ENCODE measurements at regions not wholly inside any gene's neighbourhood (a gene's known extent, or its start where the extent isn't known, plus 50 kb on each side); places are given as distances from the start of the nearest gene placed in this dataset.
"Not testable (repeated sequence)": the region's sequence is repeated elsewhere in the genome, so short reads cannot be mapped to it uniquely, and the experiment has no call there.

DNA sequence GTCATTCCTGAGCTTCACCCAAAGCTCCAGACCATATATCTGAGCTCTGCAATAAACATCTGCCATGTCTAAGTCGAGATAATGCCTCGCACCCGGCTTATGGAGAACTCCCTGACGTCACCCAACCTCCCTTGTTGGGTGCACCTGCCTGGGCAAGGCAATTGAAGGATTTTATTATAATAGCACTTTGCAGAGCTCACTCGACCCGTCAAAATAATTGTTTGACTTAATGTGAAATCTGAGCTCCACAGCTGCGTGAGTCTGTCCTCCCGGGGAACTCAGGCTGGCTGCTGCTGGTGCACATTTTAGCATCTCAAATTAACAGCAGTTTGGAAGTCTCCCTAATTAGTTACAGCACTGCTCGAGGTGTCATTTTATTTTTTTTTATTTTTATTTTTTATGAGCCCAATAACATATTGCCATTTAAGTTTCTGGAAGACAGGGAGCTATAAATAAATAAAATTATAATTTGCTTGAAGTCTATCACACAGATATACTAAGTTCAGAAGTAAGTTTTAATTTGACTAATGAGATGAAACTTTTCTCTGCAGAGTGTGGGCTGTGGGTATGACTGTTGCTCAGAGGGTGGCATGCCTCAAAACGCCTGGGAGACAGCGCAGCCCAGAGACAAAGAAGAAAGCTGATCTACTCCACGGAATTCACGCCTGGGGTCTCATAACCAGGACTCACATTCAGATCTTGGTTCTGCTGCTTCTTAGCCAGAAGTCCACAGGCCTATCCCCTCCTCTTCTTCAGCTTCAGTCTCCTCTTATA, 401.4 kb upstream of the C16orf82 start:
- DNase-seq: no peak

- DNase-seq: no peak
Observed at GRCh38 chr16:26666486-26666885, 400.2 kb upstream of the C16orf82 start.

GRCh38 chr16:26667307-26667706, 399.4 kb upstream of the C16orf82 start:
- DNase-seq: no peak

DNA sequence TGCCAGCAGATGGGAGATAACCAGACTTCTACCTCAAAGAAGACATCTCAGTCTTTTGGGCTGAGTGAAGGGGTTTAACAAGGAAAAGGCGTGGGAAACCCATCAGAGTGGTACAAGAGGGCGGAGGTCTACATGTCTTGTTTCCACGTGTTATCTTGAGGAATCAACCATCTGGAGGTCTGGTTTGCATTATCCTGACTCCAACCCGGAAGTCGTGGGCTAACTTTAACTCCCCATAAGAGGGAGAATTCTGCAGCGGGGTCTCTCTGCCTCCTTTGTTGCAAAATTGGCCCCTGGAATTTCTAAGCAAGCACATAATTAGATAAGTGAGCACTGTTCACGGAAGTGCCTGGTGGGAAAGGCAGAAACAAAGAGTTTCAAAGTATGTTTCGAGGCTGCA, 398.7 kb upstream of the C16orf82 start:
- no peak for DNase-seq

GRCh38 chr16:26672206-26672605, 394.5 kb upstream of the C16orf82 start:
- DNase-seq: no peak

- DNase-seq: no peak
Observed at GRCh38 chr16:26673011-26673410, 393.7 kb upstream of the C16orf82 start.

- DNase-seq: no peak
Observed at GRCh38 chr16:26680671-26681070, 386.1 kb upstream of the C16orf82 start.

DNA sequence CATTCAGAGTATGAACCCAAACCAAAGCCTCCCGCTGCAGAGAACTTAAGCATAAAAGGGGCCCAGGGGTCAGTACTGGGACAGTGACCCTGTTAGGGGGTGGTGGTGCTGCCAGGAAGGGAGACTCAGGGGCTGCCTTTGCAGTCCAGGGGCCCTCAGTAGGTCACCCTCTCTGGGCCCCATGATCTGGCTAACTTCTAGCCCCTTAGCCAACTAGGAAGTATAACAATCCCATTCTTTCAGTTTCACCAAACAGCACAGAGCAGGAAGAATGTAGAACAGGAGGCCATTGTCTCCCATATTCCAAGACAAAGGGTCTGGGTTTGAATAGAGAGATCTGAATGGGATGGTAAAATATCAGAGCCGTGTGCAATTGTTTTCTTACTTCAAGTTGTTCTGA, 378.6 kb upstream of the C16orf82 start:
- DNase-seq: no peak

GRCh38 chr16:26688699-26689098, 378.0 kb upstream of the C16orf82 start:
- no peak for DNase-seq

- no peak for DNase-seq
Observed at GRCh38 chr16:26692658-26693057, 374.1 kb upstream of the C16orf82 start.

DNA sequence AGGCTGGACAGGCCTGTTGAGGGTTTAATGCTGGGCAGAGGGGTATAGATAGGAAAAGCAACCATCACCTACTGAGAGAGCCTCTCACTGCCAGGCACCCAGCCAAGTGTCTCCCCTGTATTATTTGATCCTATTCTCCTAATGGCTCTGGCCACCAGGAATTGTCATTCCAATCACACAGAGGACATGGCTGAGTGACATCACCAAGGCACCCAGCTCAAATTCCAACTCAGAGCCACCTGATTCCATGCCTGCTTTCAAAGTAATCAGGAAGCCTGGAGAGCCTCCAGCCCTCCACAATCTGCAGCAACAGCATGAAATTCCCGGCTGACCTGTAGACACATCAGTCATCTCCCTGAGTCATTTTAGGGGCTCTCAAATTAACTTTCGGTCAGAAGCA, 368.9 kb upstream of the C16orf82 start:
- no peak for DNase-seq

GRCh38 chr16:26700250-26700649, 366.5 kb upstream of the C16orf82 start:
- no peak for DNase-seq

DNA sequence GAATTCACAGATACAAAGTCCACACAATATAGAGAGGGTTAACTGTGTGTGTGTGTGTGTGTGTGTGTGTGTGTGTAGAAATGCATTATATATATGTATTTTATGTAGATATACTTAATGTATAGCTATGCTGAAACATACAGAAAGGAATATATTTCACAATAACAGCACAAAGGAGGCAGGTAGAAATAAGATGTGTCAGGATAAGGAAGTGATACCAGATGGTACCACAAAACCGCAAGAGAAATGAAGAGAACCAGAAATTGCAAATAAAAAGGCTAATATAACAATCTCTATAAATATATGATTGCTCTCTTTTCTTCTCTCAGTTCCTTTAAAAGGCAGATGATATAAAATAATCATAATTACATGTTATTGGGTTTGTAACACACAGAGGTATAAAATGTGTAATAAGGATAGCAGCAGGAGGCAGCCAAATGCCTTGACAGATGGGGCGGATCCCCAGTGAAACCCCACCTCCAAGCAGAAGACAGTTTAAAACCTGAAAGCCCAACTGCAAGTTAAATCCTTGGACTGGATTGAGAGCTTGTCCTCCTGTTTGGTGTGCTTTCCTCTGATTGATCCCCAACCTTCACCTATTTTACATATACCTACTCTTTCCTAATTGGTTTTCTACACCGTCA, 365.4 kb upstream of the C16orf82 start:
- DNase-seq: no peak

GRCh38 chr16:26705346-26705745, 361.4 kb upstream of the C16orf82 start:
- DNase-seq: no peak

- no peak for DNase-seq
Observed at GRCh38 chr16:26708428-26708827, 358.3 kb upstream of the C16orf82 start.

DNA sequence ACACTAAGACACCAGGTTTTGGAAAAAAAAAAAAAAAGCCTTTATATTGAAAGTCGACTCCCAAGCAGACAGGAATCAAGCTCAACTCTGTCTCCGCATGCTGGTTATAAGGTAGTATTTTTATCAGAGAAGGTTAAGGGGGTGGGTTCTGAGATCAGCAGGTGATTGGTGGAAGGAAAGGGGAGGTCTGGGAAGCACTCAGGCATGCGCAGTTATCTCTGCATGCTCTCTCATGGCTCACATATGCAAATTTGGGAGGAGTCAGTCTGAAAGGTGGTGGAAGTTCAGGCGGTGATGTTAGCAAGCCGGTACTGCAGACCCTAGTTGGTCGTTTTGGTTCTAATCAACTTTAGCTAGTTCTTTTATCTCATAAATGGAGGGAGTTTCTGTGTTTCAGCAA, 357.6 kb upstream of the C16orf82 start:
- no peak for DNase-seq

DNA sequence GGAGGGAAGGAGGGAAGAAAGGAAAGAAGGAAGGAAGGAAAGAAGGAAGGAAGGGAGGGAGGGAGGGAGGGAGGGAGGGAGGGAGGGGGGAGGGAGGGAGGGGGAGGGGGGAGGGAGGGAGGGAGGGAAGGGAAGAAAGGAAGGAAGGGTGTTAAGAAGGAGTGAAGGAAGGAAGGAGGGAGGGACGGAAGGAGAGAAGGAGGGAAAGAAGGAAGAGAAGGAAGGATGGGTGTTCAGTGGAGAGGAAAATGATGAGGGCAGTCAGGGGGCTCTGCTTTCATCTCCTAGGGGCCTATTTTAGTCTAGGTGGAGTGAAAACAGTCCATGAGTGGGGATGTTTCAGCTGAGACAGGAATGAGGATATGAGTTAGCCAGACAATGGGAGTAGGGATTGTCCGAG, 357.0 kb upstream of the C16orf82 start:
- DNase-seq: no peak

GRCh38 chr16:26710450-26710849, 356.3 kb upstream of the C16orf82 start:
- no peak for DNase-seq

- DNase-seq: no peak
Observed at GRCh38 chr16:26712876-26713275, 353.9 kb upstream of the C16orf82 start.

DNA sequence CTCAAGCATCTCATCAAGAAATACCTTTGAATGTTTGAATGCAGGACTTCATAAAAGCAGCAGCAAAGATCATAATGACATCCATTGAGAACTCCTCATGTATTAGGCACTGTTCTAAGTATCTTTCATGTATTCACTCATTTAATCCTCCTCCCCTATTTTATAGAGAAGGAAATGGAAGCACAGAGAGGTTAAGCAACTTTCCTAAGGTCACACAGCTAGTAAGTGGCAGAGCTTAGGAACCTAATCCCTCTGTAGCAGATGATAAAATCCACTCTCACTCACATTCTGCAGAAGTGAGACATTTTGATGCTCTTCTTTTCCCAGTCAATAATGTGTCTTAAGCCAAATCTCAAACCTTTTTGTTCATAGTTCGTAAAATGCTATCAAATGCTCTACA, 350.8 kb upstream of the C16orf82 start:
- DNase-seq: no peak

DNA sequence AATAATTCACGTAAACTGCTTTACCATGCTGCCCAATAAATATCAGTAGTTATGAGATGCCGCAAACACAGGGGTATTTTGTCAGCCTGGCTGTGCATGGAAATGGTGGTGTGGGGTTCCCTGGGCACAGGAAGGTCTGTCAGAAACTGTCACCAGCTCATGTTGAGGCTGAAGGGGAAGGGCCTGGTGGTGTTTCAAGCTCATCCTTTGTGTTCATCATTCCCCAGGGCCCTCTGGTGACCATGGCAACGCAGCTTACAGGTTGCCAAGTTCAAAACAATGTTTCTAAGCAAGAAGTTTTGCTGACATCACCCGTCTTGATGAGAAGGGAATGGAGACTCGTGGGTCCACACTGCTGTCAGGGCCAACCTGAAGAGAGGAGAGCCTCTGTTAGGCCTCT, 348.9 kb upstream of the C16orf82 start:
- DNase-seq: no peak

DNA sequence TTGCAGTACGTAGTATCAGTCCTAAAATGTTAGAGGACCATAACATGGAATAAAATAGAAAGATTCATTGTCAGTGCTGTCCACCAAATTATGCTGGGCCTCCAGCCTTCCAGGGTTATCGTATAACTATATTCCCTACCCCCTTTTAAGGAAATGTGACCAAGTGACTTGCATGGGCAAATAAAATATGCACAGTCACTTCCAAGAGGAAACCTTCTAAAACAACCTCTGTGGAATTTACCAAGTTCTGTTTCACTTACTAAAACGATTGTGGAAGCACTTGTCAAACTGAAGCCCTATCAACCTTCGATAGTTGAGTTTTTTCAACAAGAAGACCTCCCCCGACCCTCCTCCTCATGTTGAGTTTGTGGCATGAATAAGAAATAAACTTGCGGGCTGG, 345.4 kb upstream of the C16orf82 start:
- no peak for DNase-seq

DNA sequence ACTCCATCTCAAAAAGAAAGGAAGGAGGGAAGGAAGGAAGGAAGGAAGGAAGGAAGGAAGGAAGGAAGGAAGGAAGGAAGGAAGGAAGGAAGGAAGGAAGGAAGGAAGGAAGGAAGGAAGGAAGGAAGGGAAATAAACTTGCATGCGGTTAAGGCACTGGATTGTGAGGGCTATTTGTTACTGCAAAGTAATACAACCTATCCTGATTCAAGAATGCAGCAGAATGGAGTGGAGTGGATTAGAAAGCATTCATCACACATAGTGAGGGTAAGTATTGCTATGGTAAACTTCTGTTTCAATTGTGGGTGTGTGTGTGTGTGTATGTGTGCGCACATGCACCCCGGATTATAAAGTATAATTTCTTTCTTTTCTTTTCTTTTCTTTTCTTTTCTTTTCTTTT, 344.8 kb upstream of the C16orf82 start:
- not testable (repeated sequence) for DNase-seq

DNA sequence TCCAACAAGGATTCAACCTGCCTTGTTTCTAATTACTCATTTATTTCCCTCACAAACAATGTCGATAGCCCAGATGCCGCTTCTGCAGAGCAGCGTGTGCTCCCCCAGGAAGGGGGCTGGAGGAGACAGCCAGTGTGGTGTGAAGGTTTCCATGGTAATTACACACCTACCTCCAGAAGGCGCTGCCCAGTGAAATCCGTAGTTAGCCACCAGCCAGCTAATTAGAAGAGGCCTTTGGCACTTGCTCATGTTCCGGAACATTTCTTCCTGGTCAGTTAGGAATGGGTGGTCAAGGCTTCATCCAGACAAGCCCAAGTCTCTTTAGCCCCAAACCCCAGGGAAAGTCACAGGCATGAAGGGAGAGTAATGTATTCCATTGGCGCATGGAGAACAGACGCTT, 342.5 kb upstream of the C16orf82 start:
- no peak for DNase-seq

DNA sequence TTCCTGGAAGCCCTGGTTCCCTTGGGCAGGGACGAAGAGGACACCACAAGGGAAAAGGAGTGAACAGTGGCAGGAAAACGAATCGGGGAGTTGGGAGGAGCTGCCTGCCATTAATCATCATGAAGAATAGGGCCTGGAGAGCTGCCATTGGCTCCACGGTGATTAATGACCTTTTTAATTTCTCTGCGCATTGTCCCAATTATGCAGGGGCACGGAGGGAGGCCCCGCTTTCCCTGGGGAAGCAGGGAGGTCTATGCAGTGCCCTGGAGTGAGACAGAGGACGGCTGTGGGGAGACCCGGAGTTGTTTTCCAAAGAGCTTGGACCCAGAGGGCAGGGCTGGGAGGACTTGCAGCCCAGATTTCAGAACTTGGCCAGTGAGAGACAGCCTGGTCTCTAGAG, 338.9 kb upstream of the C16orf82 start:
- DNase-seq: no peak

All from CD4-positive, alpha-beta T cell treated with Interleukin-17A for 4 hours (primary cell).